VCaP (cell line): ENCODE measurements at regions not wholly inside any gene's neighbourhood (a gene's known extent, or its start where the extent isn't known, plus 50 kb on each side); places are given as distances from the start of the nearest gene placed in this dataset.

Source experiments
- H3K27ac ChIP-seq: fragments of 450-650 bp; 2 replicates; pipeline ENCODE4 v1.5.1; 2017
- TF ChIP-seq, protein P1 (sequence below): fragments of 450-650 bp; conservative IDR thresholded peaks from 2 replicates; pipeline ENCODE4 v1.5.1; 2017; ENCODE audit warnings: mild to moderate bottlenecking, moderate library complexity

DNA sequence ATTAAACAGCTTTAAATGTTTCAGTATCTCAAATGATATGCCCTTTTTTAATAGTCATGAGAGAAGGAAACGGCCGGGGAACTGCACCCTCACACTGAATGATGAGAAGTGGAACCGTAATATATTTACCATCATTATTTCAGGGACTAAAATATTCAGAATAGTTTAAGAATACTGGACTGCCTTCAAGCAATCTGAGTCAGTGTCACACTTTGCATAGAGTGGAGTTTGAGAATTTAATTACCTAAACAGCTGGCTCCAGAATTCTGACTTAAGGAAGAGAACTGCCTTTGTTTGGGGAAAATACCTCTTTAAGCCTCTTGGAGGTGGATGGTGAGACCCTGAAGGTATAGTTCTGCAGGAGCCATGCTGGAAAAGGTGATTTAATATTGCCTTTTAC is 135.9 kb upstream of the EPHA7 start:
- TF ChIP-seq, protein P1, sequence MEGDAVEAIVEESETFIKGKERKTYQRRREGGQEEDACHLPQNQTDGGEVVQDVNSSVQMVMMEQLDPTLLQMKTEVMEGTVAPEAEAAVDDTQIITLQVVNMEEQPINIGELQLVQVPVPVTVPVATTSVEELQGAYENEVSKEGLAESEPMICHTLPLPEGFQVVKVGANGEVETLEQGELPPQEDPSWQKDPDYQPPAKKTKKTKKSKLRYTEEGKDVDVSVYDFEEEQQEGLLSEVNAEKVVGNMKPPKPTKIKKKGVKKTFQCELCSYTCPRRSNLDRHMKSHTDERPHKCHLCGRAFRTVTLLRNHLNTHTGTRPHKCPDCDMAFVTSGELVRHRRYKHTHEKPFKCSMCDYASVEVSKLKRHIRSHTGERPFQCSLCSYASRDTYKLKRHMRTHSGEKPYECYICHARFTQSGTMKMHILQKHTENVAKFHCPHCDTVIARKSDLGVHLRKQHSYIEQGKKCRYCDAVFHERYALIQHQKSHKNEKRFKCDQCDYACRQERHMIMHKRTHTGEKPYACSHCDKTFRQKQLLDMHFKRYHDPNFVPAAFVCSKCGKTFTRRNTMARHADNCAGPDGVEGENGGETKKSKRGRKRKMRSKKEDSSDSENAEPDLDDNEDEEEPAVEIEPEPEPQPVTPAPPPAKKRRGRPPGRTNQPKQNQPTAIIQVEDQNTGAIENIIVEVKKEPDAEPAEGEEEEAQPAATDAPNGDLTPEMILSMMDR, result no peak
- H3K27ac ChIP-seq, result no peak overlapping the region

DNA sequence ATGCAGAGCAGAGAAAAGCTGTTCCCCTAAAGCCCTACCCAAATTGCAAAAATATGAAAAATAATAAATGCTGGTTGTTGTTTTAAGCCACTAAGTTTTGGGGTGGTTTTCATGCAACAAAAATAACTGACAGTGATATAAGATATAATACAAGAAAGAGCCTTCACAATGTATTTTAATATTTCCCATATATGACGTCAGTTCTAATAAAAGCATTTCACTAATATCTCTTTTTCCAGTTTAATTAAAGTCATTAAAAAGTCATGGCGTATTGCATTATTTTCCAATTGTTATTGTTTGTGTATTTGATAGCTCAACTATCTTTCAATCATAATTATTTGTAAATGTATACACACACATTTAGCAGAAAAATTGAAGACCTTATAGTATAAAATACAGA is 134.7 kb upstream of the EPHA7 start:
- TF ChIP-seq, protein P1, result no peak
- no peak overlapping the region for H3K27ac ChIP-seq

DNA sequence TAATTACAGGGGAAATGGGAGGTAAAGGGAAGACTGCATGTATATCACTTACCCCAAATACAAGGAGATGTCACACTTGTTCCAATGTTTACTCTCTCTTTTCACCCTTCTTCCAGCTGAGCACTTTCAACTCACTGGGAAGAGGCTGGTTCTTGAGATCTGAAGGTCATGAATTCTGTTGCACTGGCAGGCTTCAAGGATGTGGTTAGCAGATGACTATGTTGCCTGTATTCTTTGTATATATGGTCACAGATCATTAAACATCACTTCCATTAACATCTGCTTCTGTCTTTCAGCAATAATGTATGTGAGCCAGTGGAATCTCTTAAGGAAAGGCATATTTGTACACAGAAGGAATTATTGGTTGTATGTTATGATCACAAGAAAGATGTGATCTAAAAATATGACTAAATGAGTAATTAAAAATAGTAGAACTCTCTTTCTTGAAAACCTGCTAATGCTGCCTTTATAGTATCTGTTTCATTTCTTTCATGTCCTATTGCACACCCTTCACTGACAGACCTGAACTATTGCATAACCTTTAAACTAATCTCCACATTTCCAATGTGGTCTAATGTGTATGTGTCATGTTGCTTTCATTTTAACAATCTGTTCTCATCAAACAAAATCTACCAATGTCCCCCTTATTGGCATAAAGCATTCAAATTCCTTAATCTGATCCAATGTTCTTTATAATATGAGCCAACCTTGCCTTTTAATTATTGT is 131.4 kb upstream of the EPHA7 start:
- TF ChIP-seq, protein P1, result no peak
- H3K27ac ChIP-seq, result no peak overlapping the region

DNA sequence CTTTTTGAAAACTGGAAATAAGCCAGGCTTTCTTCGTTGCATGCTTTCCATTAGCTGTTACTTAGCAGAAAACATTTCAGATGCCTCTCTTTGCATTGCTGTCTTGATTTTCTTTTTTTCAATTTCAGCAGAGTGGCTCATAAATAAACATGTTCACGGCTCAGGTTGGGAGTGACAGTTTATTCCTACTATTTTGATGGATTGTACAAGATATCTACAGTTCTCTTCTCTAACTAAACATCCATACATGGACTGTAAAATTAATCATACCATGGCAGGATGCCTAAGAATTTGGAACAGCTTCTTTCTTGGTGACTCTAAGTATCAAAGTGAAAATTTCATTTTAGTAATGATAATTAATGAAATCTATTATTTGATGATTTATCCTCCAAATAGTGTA is 130.5 kb upstream of the EPHA7 start:
- no peak overlapping the region for H3K27ac ChIP-seq
- TF ChIP-seq, protein P1, result no peak

DNA sequence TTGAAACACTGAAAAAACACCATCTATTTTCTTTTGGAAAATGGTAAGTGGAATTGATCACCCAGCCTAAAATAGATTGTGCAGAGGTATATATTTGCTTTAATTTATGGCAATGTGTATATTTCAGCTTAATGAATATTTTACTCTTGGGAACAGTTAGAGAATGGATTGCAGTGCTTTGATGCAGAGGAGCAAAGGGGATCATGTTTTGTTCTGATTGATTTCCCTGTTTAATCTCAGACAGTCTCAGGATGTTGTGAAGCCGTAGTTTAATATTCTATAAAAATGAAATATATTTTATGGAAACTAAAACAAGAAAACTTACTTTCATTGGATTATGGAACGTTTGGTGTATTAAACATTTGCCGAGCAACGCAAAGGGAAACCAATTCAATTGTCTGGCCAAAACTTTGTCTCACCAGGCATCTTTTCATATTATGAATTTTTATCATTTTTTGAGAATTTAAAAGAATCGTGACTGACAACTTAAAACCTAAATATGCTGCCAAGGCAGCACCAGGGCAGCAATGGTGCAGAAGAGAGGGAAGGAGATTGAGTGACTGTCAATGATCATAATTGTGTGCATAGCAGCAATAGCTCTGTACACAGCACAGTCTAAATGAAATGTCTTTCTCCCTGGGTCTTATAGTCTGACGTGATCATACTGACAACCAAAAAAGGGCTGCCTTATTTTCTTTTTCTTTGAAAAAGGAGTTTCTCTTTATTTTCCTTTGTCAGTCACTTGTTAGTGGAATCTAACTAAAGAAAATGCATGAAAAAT is 105.5 kb upstream of the EPHA7 start:
- TF ChIP-seq, protein P1, result no peak
- H3K27ac ChIP-seq, result no peak overlapping the region

DNA sequence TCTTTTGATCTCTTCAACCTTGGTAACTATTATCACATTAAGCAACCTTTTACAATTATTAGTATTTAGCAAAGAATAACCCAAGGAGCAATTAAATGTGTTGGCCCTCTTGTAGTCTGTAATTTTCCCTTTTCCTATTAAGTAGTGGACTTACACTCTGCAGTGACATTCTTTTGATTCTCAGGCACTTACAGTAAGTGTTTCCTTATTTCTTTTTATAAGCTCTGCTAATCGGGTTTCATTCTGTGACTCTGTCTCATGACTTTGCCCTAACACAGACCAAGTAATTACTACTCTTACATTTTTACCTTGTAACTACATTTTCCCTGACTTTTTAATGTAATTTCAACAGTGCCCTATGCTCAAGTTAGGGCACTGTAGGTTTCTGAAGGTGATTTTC is 104.0 kb upstream of the EPHA7 start:
- H3K27ac ChIP-seq, result no peak overlapping the region
- TF ChIP-seq, protein P1, result no peak

DNA sequence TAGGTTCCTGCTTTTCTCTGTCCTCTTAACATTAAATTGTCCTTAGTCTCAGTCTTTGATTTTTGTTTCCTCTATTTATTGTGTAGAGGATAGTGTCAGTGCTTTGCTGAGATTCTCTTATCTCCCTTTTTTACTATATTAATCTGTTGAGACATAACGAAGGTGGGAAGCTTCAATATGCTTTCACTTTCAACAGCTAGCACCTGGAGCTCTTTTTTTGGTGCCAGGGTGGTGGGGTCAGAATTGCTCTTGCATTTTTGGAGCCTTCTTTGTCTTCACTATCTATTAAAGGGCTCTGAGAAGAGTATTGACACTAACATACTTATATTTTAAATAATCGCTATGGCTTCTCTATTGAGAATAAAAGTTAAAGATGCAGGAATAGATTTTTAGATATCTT is 97.1 kb upstream of the EPHA7 start:
- TF ChIP-seq, protein P1, result no peak
- H3K27ac ChIP-seq, result no peak overlapping the region
